Glomerular visceral epithelial cell (primary cell): ENCODE measurements at regions not wholly inside any gene's neighbourhood (a gene's known extent, or its start where the extent isn't known, plus 50 kb on each side); places are given as distances from the start of the nearest gene placed in this dataset.
"Not testable (repeated sequence)": the region's sequence is repeated elsewhere in the genome, so short reads cannot be mapped to it uniquely, and the experiment has no call there.

Source experiments
- DNase-seq: peaks from one replicate; pipeline ENCODE4 v3.0.0-alpha.2; 2016; ENCODE audit errors: extremely low spot score

DNA sequence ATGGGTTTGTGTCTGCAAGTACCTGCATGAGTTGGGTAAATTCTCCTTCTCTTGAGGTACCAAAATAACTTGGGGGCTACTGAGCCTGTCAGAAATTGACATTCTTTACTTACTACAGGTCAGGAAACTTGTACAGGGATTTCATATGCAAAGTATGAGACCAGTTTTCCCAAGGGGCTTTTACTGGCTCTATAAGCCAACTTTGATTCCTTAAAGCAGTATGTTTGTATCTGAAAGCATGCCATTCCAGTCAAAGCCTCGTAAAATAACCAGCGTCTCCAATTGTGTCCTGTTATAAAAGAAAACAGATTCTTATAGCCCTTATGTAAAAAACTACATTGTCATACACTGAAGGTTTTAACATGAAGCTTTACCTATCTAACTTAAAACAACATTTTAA lies 90.2 kb downstream of the ZNF467 start:
- DNase-seq = no peak

DNA sequence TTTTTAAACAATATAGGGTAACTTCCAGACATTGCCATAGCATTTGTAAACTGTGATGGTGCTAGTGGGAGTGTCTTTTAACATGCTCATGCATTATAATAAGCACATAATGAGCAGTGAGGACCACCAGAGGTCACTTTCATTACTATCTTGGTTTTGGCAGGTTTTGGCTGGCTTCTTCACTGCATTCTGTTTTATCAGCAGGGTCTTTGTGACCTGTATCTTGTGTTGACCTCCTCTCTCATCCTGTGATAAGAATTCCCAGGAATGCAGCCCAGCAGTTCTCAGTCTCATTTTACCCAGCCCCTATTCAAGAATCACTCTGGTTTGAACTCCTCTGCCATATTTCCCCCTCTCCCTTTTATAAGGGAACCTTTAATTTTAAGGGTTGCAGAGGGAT lies 91.3 kb downstream of the ZNF467 start:
- DNase-seq = no peak

DNA sequence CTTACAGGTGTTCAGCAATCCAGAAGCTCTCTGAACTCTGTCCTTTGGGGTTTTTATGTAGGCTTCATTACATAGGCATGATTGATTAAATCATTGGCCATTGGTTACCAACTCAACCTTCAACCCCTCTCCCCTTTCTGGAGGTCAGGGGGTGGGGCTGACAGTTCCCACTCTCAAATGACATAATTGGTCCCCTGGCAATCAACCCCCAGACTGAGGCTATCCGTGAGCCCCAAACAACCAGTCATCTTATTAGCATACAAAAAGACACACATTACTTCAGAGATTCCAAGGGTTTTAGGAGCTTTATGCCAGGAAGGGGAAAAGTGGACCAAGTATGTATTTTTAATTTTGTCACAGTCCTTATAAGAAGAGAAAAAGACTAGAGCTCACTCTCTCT lies 92.1 kb downstream of the ZNF467 start:
- no peak for DNase-seq

DNA sequence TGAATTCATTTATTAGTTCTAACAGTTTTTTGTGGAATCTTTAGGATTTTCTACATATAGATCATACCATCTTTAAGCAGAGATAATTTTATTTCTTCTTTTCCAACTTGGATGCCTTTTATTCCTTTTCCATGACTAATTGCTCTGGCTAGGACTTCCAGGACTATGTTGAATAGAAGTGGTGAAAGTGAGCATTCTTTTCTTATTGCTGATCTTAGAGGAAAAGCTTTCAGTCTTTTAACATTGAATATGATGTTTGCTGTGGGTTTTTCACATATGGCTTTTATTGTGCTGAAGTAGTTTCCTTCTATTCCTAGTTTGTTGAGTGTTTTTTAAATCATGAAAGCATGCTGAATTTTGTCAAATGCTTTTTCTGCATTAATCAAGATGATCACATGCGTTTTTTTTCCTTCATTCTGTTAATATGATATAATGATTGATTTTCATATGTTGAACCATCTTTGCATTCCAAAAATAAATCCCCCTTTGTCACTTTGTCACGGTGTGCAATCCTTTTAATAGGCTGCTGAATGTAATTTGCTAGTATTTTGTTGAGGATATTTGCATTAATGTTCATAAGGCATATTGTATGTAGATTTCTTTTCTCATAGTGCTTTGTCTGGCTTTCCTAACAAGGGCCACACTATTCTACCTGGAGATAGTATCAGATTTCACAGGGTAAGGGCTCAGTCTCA lies 92.9 kb downstream of the ZNF467 start:
- DNase-seq = no peak

DNA sequence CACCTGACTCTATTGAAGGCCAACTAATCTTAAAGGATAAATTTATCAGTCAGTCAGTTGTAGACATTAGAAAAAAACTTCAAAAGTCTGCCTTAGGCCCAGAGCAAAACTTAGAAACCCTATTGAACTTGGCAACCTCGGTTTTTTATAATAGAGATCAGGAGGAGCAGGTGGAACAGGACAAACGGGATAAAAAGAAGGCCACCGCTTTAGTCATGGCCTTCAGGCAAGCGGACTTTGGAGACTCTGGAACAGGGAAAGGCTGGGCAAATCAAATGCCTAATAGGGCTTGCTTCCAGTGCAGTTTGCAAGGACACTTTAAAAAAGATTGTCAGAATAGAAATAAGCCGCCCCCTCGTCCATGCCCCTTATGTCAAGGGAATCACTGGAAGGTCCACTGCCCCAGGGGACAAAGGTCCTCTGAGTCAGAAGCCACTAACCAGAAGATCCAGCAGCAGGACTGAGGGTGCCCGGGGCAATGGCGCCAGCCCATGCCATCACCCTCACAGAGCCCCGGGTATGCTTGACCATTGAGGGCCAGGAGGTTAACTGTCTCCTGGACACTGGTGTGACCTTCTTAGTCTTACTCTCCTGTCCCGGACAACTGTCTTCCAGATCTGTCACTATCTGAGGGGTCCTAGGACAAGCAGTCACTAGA lies 98.5 kb downstream of the ZNF467 start:
- DNase-seq = not testable (repeated sequence)

DNA sequence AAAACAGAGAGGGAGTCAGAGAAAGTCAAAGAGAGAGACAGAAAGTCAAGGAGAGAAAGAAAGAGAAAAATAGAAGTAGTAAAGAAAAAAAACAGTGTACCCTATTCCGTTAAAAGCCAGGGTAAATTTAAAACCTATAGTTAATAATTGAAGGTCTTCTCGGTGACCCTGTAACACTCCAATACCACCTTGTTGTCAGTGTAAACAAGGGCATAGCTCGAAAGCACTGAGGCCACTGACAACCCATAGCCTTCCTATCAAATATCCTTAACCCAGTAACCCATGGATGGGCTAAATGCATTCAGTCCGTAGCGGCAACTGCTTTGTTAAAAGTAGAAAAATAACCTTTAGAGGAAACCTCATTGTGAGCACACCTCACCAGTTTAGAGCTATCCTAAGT lies 100.4 kb downstream of the ZNF467 start:
- DNase-seq = no peak

DNA sequence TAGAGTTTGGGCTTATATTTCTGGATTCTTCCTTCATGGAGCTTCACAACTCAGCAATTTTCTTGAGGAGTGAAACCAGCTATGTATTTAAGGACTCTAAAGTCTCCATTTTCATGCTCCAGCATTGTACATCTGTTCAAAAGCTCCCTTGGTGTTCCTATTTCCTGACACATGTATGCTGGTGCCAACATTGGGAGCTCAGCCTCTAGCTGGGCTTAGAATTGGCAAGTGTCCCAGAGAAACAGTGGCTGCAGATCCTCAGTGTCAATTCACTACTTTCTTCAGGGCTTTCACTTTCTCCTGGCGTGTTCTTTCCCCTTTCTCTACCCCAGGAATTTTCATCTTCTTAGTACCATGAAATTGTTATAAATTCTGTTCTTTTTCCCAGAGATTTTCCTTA lies 103.1 kb downstream of the ZNF467 start:
- DNase-seq = peak; percentile 19

DNA sequence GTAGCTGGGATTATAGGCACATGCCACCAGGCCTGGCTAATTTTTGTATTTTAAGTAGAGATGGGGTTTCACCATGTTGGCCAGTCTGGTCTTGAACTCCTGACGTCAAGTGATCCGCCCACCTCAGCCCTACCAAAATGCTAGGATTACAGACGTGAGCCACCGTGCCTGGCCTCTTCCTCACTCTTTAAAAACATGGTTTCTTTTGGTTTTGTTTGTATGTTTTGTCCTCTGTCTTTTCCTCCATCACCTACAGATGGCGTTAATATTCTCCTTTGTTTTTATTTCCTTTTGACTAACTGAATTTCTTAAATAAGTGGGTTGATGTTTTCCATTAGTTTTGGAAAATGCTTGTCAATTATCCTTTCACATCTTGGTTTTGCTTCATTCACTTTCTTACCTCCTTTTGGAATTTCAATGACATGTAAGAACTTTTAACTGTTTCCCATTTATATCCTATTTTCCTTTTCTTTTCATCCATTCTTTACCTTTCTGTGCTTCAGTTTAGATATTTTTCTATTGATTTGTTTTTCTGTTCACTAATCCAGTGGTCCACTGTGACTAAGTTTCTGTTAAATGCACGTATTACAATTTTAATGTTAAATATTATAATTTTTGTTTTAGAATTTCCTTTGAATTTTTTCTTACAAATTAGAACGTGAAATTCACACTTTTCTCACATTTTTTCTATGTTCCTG lies 104.1 kb downstream of the ZNF467 start:
- DNase-seq = no peak

DNA sequence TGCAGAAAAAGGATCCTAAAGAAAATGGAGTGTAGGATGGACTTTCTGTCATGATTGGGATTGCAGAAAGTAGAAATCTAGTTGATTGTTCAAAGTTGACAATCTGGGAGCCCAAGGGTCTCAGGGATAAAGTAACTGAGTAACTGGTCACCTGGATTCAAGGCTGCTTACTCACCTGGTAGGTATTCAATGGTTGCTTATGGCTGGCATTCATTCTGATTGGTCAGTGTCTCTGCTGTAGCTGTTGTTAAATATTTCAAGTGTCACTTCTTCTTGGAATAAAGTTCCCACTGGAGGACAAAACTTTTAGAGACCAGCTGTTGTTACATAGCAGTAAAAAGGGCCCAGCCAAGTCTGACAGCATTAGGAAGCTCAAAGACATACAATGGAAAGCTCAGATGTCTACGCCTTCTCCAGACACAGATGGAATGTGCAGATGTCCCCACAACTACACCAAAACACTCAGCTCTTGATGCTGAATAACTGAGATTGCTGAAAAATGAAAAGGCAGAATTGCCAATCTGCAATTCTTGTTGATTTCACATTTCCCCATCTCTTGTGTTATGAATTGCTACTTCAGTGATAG lies 106.9 kb downstream of the ZNF467 start:
- no peak for DNase-seq

DNA sequence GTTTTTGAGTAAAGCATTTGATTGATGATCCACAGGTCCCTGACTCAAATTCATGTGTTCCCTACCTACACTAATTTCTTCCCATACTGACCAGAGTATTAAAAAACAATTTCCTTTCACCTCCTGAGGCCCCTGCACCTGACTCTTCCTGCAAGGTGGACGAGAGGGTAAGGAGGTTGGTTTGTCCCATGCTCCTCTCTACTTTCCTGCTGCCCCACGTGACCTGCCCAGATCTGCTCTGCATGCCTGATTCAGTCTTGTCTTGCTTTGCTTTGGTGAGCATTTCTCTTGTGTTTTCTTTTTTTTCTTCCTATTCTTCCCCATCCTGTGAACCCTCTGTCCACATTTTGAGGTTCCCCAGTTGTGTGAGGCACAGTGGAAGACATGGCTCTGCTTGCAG lies 107.8 kb downstream of the ZNF467 start:
- DNase-seq = not testable (repeated sequence)

DNA sequence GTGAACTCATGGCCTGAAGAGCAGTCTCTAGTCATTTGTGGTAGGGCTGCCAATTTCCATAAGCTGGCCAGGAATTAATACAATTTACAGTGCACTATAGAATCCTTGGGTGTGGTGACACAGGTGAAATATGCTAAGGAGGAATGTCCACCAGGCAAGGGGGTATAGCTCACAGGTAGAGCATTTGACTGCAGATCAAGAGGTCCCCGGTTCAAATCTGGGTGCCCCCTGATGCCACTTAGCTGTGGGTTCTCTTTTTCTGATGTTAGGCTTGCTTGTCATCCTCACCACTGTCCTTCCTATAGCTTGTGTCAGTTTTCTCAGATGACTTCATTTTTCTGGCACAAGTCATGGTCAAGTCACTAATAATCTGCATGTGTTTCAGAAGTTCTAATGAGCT lies 108.7 kb downstream of the ZNF467 start:
- DNase-seq = no peak

DNA sequence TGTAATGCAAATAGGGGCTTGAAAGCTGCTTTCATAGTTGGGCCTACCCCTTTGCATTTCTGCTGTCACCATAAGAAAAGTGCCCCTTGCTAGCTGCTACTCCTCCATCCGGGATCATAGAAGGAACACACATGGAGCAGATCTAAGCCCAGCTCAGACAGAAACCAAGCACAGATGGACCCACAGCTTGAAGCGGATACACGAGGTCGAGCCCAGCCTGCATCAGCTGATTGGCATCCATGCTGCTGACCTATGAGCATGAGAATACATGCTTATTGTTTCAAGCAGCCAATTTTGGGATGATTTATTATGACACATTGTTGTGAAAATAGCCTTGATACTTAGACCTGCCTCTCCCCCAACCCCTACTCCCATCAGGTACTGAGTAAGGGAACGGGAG lies 109.2 kb downstream of the ZNF467 start:
- no peak for DNase-seq

DNA sequence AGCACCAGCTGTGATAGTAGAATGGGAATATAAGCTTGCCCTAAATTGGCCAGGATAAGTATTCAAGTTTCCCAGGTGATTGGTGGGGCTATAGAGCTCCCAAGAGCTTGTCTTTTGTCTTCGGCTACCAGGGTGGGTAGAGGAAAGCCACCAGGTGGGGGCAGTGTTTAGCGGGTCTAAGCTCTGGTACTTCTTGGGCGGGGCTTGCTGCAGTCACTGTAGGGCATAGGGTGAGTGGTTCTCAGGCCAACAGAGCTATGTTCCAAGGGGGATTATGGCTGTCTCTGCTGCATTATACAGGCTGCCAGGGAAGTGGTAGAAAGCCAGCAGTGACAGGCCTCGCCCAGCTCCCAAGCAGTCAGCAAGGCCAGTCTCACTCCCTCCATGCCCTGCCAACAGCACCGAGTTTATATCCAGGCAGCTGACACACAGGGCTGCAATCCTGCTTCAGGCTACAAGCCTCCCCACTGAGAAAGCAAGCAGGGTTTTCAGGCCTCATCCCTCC lies 110.7 kb downstream of the ZNF467 start:
- peak; percentile 45 for DNase-seq

DNA sequence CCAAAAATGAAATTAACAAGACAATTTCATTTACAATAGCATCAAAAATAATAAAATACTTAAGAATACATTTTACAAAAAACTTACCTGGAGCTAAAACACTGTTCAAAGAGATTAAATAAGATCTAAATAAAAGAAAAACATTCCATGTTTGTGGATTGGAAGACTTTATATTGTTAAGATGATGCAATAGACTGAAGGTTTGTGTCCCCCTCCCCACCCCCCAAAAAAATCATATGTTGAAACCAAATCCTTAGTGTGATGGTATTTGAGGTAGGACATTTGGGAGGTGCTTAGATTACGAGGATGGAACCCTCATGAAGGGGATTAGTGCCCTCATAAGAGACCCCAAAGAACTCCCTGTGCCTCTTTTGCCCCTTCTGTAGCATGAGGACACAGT lies 117.6 kb downstream of the ZNF467 start:
- no peak for DNase-seq

DNA sequence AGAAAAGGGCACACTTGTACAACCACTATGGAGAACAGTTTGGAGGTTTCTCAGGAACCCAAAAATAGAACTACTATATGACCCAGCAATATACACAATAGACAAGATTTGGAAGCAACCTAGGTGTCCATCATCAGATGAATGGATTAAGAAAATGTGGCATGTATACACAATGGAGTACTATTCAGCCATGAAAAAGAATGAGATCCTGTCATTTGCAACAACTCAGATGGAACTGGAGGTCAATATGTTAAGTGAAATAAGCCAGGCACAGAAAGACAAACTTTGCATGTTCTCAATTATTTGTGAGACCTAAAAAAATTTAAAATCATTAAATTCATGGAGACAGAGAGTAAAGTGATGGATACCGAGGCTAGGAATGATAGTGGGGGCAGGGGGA lies 118.8 kb downstream of the ZNF467 start:
- no peak for DNase-seq

DNA sequence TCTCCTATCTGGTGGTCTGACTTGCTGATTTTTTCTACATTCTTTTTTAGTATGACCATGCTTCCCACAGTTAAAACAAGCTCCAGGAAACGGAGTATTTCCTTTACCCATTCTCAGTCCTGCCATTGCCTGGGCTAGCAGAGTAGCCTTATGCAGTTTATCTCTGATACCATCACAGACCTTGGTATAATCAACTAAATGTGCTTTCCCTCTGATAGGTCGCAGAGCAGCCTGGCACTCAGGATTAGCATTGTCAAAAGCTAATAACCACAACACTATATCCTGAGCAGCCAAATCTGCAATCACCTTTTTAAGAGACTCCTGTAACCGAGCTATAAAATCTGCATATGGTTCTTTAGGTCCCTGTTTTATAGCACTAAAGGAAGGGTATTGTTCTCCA lies 123.2 kb downstream of the ZNF467 start:
- DNase-seq = not testable (repeated sequence)

DNA sequence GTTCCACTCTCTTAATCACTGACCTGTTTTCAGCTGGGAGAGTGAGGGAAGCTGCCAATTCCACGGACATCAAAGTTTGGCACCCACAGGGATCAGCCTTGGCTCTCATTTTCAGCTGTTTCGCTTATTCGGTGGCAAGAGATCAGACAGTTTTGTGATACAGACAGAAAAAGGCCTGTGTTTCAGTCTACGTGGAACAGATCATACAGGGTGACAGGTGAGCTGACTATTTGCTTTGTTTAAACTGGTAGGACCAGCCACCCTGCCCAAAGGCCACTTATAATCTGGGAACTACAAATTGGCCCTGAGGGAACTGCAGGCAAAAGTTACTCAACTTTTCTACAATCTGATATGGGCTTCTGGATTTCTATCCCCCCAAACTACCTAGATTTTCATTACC lies 128.6 kb downstream of the ZNF467 start:
- DNase-seq = no peak

DNA sequence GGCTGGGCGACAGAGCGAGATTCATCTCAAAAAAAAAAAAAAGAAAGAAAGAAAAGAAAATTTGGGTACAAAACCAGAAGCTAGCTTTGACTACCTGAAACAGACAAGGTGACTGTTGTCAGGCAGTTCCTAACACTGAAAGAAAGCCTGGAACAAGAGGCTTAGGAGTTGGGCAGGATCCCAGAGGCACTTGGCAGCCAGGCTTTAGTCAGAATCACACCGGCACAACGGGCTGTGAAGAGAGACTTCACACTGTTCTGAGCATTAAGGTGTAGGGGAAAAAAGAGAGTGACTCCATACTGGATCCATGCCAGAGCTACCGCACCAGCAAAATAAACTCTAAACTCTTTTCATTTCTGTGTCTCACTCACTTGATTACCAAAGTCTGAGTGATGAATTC lies 130.8 kb downstream of the ZNF467 start:
- no peak for DNase-seq

DNA sequence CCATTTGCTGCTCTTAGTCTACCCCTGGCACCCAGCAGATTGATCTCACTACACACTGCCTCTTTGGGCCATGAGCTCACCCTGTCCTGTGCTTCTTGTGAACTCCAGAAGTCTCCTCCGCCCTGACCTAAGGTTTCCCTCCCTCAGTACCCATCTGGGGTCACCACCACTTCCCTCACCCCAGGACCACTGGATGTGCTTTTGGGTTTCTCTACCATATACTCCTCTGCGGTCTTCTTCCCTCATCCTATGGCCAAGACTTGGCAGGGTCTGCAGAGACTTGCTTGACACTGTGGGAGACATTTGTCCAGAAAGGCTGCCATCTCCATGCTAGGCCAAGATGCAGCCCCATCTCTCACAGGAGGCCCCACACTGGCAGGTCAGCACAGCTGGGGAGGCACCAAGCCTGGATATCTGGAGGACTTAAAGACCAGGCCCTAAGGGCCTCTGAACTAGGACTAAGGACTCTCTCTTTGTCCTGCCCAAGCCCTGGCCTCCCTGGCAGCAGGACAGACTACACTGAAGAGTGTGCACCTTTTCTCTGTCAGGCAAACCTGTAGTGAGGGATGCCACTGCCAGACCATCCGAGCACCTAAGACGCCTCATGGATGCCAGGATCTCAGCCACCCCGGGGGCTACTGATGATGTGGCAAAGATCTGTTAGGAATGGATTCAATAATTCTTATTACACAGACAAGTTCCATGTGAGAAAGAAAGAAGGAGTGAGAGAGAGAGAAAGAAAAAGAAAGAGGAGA lies 134.6 kb downstream of the ZNF467 start:
- DNase-seq = no peak

DNA sequence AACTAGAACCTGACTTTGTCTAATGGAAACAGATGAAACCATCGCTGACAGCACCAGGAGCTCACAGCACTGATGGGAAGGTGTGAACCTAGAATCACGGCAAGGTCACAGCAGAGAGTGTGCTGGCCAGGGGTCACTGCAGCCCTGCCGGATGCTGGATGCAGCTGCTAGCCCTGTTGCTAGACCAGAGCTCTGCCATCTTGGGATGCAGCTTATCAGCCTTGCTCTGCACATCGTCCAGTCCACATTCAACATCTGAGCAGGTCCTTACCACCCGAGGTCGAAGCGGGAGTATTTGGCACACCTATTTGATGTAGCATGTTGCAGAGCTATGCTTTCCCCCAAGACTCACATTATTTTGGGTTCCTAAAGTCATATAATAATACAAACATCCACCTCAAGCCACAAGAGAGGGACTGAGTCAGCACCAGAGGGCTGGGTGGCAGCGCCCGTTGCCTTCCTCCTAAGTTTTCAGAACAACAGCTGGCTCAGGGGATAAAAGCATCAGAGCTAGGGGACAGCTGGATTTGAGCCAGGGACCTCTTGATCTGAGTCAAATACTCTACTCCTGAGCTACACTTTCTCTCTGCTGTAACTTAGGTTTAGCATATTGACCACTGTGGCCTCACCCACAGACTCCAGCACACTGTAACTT lies 135.3 kb downstream of the ZNF467 start:
- DNase-seq = no peak

DNA sequence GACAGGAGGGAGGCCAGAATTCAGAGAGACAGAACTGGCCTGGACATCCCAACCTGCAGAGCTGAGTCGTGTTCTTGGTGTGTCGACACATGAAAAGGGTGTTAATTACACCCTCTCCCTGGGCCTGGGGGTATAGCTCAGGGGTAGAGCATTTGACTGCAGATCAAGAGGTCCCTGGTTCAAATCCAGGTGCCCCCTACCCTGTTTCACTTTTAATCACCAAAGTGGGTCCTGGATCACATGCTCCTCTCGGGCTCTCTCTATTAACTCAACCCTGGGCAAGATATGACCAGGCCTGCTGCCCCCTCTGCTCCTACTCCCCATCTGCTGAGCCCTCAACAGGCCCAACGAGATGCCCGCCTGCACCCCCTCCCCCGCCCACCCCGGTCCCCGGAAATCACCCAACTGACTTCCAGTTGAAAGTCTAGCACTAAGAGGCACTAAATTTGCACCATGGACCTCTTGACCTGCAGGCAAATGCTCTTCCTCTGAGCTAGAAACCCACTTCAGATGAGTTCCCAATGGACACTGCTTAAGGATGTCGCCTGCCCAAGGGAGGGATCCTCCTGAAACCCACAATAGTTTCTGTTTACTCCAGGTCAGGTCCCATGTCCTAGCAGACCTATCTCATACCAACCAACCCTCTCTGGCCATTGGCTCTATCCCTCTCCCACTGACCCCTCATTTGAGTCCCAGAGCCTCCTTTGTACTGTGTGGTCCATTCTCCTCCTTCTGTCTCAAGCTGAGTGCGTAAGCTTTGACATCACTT lies 137.6 kb downstream of the ZNF467 start:
- no peak for DNase-seq
